ENCODE measurements at regions not wholly inside any gene's neighbourhood (a gene's known extent, or its start where the extent isn't known, plus 50 kb on each side); places are given as distances from the start of the nearest gene placed in this dataset.

GRCh38 chr13:21297914-21298831 lies 121.7 kb downstream of the MRPL57 start (continued):
- TF ChIP-seq HMGXB4 (CRISPR knock-in tag; IDR thresholded peaks at IDR 0.05; ENCODE audit: borderline replicate concordance in 1 of 2, low read depth in 1 of 2), result peak; percentile 96
- no peak for TF ChIP-seq TBL1XR1 (IDR thresholded peaks at IDR 0.05; ENCODE audit: borderline replicate concordance, low read length, partially characterized antibody)
- TF ChIP-seq HNRNPLL (IDR thresholded peaks at IDR 0.05; ENCODE audit: low read depth, low read length, poor library complexity, severe bottlenecking), result peak; percentile 67
- peak; percentile 50; the same call in 1 of the 2 replicates for TF ChIP-seq BCL6 (CRISPR knock-in tag; IDR thresholded peaks at IDR 0.05)
- no peak for TF ChIP-seq ZNF652 (CRISPR knock-in tag; IDR thresholded peaks at IDR 0.05; ENCODE audit: borderline replicate concordance, low read depth)
- peak; percentile 74 for TF ChIP-seq ZFX (CRISPR knock-in tag; IDR thresholded peaks at IDR 0.05; ENCODE audit: low read depth)
- no peak for TF ChIP-seq SP1 (IDR thresholded peaks at IDR 0.05)
- TF ChIP-seq SP1 (CRISPR knock-in tag; IDR thresholded peaks at IDR 0.05), result peak; percentile 94
- no peak; the same call in 1 of the 2 replicates for TF ChIP-seq CSRNP1 (CRISPR knock-in tag; IDR thresholded peaks at IDR 0.05)
- 0 out of 2 replicates have a peak, but pooled peaks have one; percentile 29 for TF ChIP-seq MEF2D (CRISPR knock-in tag; IDR thresholded peaks at IDR 0.05)
- no peak for TF ChIP-seq MTF1 (CRISPR knock-in tag; IDR thresholded peaks at IDR 0.05)
- peak; percentile 45; the same call in 1 of the 2 replicates for TF ChIP-seq ZNF782 (CRISPR knock-in tag; IDR thresholded peaks at IDR 0.05; ENCODE audit: borderline replicate concordance)
- peak; percentile 100 for TF ChIP-seq SPEN (CRISPR knock-in tag; IDR thresholded peaks at IDR 0.05; ENCODE audit: low read depth)
- TF ChIP-seq ELF1 (CRISPR knock-in tag; IDR thresholded peaks at IDR 0.05), result peak; percentile 78
- peak; percentile 92 for TF ChIP-seq MXD1 (CRISPR knock-in tag; IDR thresholded peaks at IDR 0.05)
- no peak for TF ChIP-seq RFX5 (IDR thresholded peaks at IDR 0.05; ENCODE audit: low read depth, low read length)
- peak; percentile 94 for TF ChIP-seq KAT8 (CRISPR knock-in tag; IDR thresholded peaks at IDR 0.05)
- no peak for TF ChIP-seq TIGD3 (CRISPR knock-in tag; IDR thresholded peaks at IDR 0.05; ENCODE audit: borderline replicate concordance)
- TF ChIP-seq TARDBP (CRISPR knock-in tag; IDR thresholded peaks at IDR 0.05), result peak; percentile 69
- no peak for TF ChIP-seq TSC22D2 (CRISPR knock-in tag; IDR thresholded peaks at IDR 0.05; ENCODE audit: borderline replicate concordance)
- no peak for TF ChIP-seq REXO4 (CRISPR knock-in tag; IDR thresholded peaks at IDR 0.05; ENCODE audit: borderline replicate concordance)
- no peak for TF ChIP-seq ZNF550 (CRISPR knock-in tag; IDR thresholded peaks at IDR 0.05; ENCODE audit: borderline replicate concordance)
- TF ChIP-seq IKZF1 (IDR thresholded peaks at IDR 0.05), result no peak
